Fibroblast of pulmonary artery (primary cell): ENCODE measurements at regions not wholly inside any gene's neighbourhood (a gene's known extent, or its start where the extent isn't known, plus 50 kb on each side); places are given as distances from the start of the nearest gene placed in this dataset.

Source experiments
- DNase-seq: peaks from one replicate; pipeline ENCODE4 v3.0.0-alpha.2; 2010; ENCODE audit warnings: low read depth
- H3K4me3 ChIP-seq: replicated peaks from 2 replicates; pipeline ENCODE4 v1.5.1; 2011; ENCODE audit warnings: low read depth, mild to moderate bottlenecking, control low read depth, low read length, moderate library complexity
- CTCF ChIP-seq: IDR thresholded peaks from 2 replicates; pipeline ENCODE4 v1.5.1; 2011; ENCODE audit warnings: mild to moderate bottlenecking, control low read depth, low read length, inconsistent platforms; ENCODE audit errors: missing control alignments

- TF ChIP-seq CTCF: no peak
- no peak for DNase-seq
- H3K4me3 ChIP-seq: no peak overlapping the region
Measured at GRCh38 chr2:181290182-181290581, 167.0 kb upstream of the ITGA4 start.

DNA sequence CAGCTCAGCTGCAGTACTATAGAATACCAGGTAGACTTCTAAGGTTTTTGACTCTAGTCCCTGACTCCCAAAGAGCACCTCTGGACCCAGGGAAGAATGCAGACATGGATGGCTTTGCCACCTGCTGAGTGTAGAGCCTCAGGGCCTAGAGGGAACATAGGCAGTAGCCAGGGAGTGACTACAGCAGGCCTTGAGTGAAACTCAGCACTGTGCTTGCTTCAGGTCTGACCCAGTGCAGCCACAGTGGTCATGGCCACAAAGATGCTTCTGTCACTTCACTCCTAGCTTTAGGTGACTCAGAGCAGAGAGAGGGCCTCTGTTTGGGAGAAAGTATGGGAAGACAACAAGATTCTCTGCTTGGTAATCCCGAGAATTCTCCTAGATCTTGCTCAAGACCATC, 162.2 kb upstream of the ITGA4 start:
- no peak for DNase-seq
- no peak for TF ChIP-seq CTCF
- no peak overlapping the region for H3K4me3 ChIP-seq

DNA sequence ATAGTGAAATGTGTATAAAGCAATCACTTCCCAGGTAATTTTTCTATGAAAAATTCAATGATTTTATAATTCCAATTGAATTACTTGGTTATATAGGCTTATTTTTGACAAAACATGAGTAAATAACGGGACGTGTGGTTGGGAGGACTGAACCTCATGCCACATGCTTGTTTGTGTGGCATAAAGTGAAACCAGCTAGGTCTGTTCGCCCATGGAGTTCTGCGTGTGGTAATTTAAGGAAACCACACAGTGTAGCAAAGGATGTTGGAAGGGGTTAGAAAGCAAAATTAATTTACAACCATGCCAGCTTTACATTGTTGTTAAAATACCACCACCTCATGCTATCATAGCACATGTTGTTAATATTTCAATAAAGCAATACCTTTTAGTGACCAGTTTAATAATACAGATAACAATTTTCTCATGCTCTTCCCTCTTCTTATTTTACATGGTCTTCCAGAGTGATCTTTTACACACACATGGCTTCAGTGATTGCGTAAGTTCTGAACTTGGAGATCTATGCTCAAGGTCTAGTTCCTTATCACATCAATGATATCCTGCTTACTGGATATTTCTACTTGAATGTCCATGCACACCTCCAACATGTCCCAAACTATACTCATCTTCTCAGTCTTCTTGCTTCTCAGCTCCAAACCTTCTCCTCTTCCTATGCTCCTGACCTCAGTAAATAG, 156.4 kb upstream of the ITGA4 start:
- TF ChIP-seq CTCF: no peak
- H3K4me3 ChIP-seq: no peak overlapping the region
- no peak for DNase-seq

GRCh38 chr2:181304011-181304844, 153.0 kb upstream of the ITGA4 start:
- TF ChIP-seq CTCF: no peak
- DNase-seq: no peak
- H3K4me3 ChIP-seq: no peak overlapping the region

- no peak overlapping the region for H3K4me3 ChIP-seq
- TF ChIP-seq CTCF: no peak
Measured at GRCh38 chr2:181305301-181306123, 151.7 kb upstream of the ITGA4 start.

DNA sequence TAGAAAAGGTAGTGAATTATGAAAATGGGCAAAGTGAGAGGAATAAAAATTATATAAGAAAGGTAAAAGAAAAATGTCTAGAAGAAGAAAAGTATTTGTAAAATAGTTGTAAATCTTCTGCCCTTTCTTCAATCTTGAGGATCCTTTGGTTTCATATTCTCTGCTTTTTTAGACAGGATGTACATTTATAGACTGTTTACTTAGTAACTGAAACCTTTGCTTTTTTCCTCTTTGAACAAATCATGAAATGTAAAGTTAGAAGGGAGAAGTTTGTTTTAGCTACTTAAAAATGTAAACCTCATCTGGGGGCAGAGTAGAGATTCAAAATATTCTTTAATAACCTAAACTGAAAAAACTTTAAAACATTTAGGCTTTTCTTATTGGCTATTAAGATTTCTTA, 150.4 kb upstream of the ITGA4 start:
- DNase-seq: no peak
- H3K4me3 ChIP-seq: no peak overlapping the region
- TF ChIP-seq CTCF: no peak

More at GRCh38 chr2:181305301-181306123, 151.7 kb upstream of the ITGA4 start:
- DNase-seq: peak; percentile 51
